A673 (cell line): ENCODE measurements at regions not wholly inside any gene's neighbourhood (a gene's known extent, or its start where the extent isn't known, plus 50 kb on each side); places are given as distances from the start of the nearest gene placed in this dataset.

Experiments
- EZH2 ChIP-seq: fragments of 200-600 bp; sonication (generic); IDR thresholded peaks from 2 replicates; pipeline ENCODE4 v1.6.1; 2017; ENCODE audit warnings: borderline replicate concordance, low read depth, mild to moderate bottlenecking, mixed read lengths, antibody characterized with exemption, low read length; ENCODE audit not compliant: poor library complexity, severe bottlenecking
- TF ChIP-seq, protein P1 (sequence below): fragments of 300-800, 200-600 bp; sonication (generic); conservative IDR thresholded peaks from 2 replicates; pipeline ENCODE4 v1.5.1; 2017; ENCODE audit warnings: low read depth, mild to moderate bottlenecking, antibody characterized with exemption, low read length, moderate library complexity, mixed read lengths

DNA sequence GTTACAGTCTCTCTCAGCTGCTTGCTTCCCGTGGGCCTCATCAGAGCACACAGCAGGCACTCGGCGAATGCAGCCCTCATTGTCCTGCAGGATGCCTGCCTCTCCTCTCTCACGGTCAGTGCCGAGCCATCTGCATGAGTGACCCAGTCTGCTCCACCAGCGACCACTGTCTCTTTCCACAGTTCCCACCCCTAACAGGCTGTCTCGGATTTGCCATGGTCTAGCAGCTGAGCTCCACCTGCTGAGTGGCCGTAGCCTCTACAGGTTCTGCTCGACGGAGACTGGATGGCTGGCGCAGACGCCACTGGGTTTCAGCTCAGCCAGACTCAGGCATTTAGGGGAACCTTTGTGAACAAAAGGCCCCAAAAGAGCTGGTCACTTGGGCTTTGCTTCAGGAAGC, 209.4 kb upstream of the FOXK1 start:
- TF ChIP-seq, protein P1, sequence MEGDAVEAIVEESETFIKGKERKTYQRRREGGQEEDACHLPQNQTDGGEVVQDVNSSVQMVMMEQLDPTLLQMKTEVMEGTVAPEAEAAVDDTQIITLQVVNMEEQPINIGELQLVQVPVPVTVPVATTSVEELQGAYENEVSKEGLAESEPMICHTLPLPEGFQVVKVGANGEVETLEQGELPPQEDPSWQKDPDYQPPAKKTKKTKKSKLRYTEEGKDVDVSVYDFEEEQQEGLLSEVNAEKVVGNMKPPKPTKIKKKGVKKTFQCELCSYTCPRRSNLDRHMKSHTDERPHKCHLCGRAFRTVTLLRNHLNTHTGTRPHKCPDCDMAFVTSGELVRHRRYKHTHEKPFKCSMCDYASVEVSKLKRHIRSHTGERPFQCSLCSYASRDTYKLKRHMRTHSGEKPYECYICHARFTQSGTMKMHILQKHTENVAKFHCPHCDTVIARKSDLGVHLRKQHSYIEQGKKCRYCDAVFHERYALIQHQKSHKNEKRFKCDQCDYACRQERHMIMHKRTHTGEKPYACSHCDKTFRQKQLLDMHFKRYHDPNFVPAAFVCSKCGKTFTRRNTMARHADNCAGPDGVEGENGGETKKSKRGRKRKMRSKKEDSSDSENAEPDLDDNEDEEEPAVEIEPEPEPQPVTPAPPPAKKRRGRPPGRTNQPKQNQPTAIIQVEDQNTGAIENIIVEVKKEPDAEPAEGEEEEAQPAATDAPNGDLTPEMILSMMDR: no peak
- TF ChIP-seq EZH2: no peak
